ENCODE measurements at regions not wholly inside any gene's neighbourhood (a gene's known extent, or its start where the extent isn't known, plus 50 kb on each side); places are given as distances from the start of the nearest gene placed in this dataset.

GRCh38 chr12:93099792-93100191 is 170.7 kb upstream of the EEA1 start:
- Histone ChIP-seq H3F3A (ENCODE audit: low read depth) (no peaks in the 10 kb centered on the region), H3K36me3 (ENCODE audit: insufficient read depth, low read length) (no peaks in the 10 kb centered on the region), H3K4me3 (ENCODE audit: low read length, poor library complexity, severe bottlenecking) (no peak overlapping the region), H3K4me1 (ENCODE audit: insufficient read depth, low read length, poor library complexity, severe bottlenecking) (no peaks in the 10 kb centered on the region), H3K9me3 (ENCODE audit: insufficient read depth, low read depth, low read length) (no peaks in the 10 kb centered on the region), H3K79me2 (ENCODE audit: insufficient read depth, low read length) (no peaks in the 10 kb centered on the region), H3K4me2 (ENCODE audit: low read depth, low read length, poor library complexity, severe bottlenecking) (no peak overlapping the region), H3K27me3 (ENCODE audit: insufficient read depth, low read length, poor library complexity, severe bottlenecking) (no peaks in the 10 kb centered on the region), H4K20me1 (ENCODE audit: insufficient read depth, low read length, poor library complexity, severe bottlenecking) (no peaks in the 10 kb centered on the region), H3K9ac (ENCODE audit: low read depth, low read length, poor library complexity, severe bottlenecking) (no peak overlapping the region), H3K9me2 (replicated peaks; ENCODE audit: low read depth, low read length) (no peaks in the 10 kb centered on the region), H2AFZ (ENCODE audit: low read length) (no peak overlapping the region)
- no peak for TF ChIP-seq EZH2phosphoT487 (IDR thresholded peaks at IDR 0.05; ENCODE audit: borderline replicate concordance)
- TF ChIP-seq, protein P1, sequence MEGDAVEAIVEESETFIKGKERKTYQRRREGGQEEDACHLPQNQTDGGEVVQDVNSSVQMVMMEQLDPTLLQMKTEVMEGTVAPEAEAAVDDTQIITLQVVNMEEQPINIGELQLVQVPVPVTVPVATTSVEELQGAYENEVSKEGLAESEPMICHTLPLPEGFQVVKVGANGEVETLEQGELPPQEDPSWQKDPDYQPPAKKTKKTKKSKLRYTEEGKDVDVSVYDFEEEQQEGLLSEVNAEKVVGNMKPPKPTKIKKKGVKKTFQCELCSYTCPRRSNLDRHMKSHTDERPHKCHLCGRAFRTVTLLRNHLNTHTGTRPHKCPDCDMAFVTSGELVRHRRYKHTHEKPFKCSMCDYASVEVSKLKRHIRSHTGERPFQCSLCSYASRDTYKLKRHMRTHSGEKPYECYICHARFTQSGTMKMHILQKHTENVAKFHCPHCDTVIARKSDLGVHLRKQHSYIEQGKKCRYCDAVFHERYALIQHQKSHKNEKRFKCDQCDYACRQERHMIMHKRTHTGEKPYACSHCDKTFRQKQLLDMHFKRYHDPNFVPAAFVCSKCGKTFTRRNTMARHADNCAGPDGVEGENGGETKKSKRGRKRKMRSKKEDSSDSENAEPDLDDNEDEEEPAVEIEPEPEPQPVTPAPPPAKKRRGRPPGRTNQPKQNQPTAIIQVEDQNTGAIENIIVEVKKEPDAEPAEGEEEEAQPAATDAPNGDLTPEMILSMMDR (conservative IDR thresholded peaks at IDR 0.05; ENCODE audit: low read length), result no peak

GRCh38 chr12:93100610-93101009 is 171.5 kb upstream of the EEA1 start:
- TF ChIP-seq, protein P1 (conservative IDR thresholded peaks at IDR 0.05; ENCODE audit: low read length), result no peak
- TF ChIP-seq EZH2phosphoT487 (IDR thresholded peaks at IDR 0.05; ENCODE audit: borderline replicate concordance), result no peak
- no peaks in the 10 kb centered on the region for H3K9me3 ChIP-seq (ENCODE audit: insufficient read depth, low read depth, low read length)

DNA sequence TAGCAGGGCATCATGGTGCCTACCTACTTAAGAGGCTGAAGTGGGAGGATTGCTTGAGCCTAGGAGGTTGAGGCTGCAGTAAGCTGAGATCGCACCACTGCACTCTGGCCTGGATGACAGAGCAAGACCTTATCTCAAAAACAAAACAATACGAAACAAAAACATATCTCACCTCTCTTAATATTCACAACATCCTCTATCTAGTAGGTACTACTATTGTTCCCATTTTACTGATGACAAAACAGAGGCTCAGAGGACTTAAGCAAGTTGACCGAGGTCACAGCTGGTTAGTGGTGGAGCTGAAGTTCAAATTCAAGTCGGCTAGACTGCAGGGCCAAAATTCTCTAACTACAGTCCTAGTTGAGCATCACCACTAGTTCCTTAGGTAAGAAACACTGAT is 172.3 kb upstream of the EEA1 start:
- H3K9me3 ChIP-seq (ENCODE audit: insufficient read depth, low read depth, low read length), result no peaks in the 10 kb centered on the region
- no peaks in the 10 kb centered on the region for H3K36me3 ChIP-seq (ENCODE audit: insufficient read depth, low read length)
- H4K20me1 ChIP-seq (ENCODE audit: insufficient read depth, low read length, poor library complexity, severe bottlenecking), result no peaks in the 10 kb centered on the region
- H3K27me3 ChIP-seq (ENCODE audit: insufficient read depth, low read length, poor library complexity, severe bottlenecking), result no peaks in the 10 kb centered on the region
- H3F3A ChIP-seq (ENCODE audit: low read depth), result no peaks in the 10 kb centered on the region
- H3K79me2 ChIP-seq (ENCODE audit: insufficient read depth, low read length), result no peaks in the 10 kb centered on the region
- no peak overlapping the region for H2AFZ ChIP-seq (ENCODE audit: low read length)
- no peak overlapping the region for H3K4me3 ChIP-seq (ENCODE audit: low read length, poor library complexity, severe bottlenecking)
- no peak overlapping the region for H3K9ac ChIP-seq (ENCODE audit: low read depth, low read length, poor library complexity, severe bottlenecking)
- TF ChIP-seq, protein P1 (conservative IDR thresholded peaks at IDR 0.05; ENCODE audit: low read length), result no peak
- no peak for TF ChIP-seq EZH2phosphoT487 (IDR thresholded peaks at IDR 0.05; ENCODE audit: borderline replicate concordance)
- H3K4me1 ChIP-seq (ENCODE audit: insufficient read depth, low read length, poor library complexity, severe bottlenecking), result no peaks in the 10 kb centered on the region
- no peak overlapping the region for H3K4me2 ChIP-seq (ENCODE audit: low read depth, low read length, poor library complexity, severe bottlenecking)
- H3K9me2 ChIP-seq (replicated peaks; ENCODE audit: low read depth, low read length), result no peaks in the 10 kb centered on the region

More at GRCh38 chr12:93100610-93101009, 171.5 kb upstream of the EEA1 start:
- Histone ChIP-seq H3K4me3 (ENCODE audit: low read length, poor library complexity, severe bottlenecking) (no peak overlapping the region), H3K79me2 (ENCODE audit: insufficient read depth, low read length) (no peaks in the 10 kb centered on the region), H3K9ac (ENCODE audit: low read depth, low read length, poor library complexity, severe bottlenecking) (no peak overlapping the region), H3K9me2 (replicated peaks; ENCODE audit: low read depth, low read length) (no peaks in the 10 kb centered on the region), H3K36me3 (ENCODE audit: insufficient read depth, low read length) (no peaks in the 10 kb centered on the region), H4K20me1 (ENCODE audit: insufficient read depth, low read length, poor library complexity, severe bottlenecking) (no peaks in the 10 kb centered on the region), H3F3A (ENCODE audit: low read depth) (no peaks in the 10 kb centered on the region), H3K27me3 (ENCODE audit: insufficient read depth, low read length, poor library complexity, severe bottlenecking) (no peaks in the 10 kb centered on the region), H3K4me1 (ENCODE audit: insufficient read depth, low read length, poor library complexity, severe bottlenecking) (no peaks in the 10 kb centered on the region), H3K4me2 (ENCODE audit: low read depth, low read length, poor library complexity, severe bottlenecking) (no peak overlapping the region), H2AFZ (ENCODE audit: low read length) (no peak overlapping the region)
